K562 (cell line): ENCODE measurements at regions not wholly inside any gene's neighbourhood (a gene's known extent, or its start where the extent isn't known, plus 50 kb on each side); places are given as distances from the start of the nearest gene placed in this dataset.
A peak's percentile ranks its signal among the peaks of the same experiment; 100 is the strongest.

Experiments
- ATAC-seq: fragments of 200-7000 bp; cut with Tn5 transposase; 3 replicates; pipeline ENCODE4 v1.9.1; 2020; ENCODE audit warnings: moderate library complexity
- BruUV-seq: library from RNA; stranded (reverse); fragments of 400-500 nt; replicated peaks from 2 replicates; lab custom pipeline; 2021; lab: Mats Ljungman, UMichigan
- CTCF ChIA-PET: fragments of 300-600 bp; formaldehyde crosslinking; extraction: SDS; loops from one replicate; lab custom pipeline; 2021; ENCODE audit warnings: low intra/inter-chr PET ratio; lab: Yijun Ruan, JAX
- POLR2A ChIA-PET: fragments of 300-600, 350-650 bp; sonication (Branson Sonifier 250); formaldehyde crosslinking; extraction: SDS; loops from one replicate; lab custom pipeline; 2021; ENCODE audit warnings: antibody characterized with exemption, inconsistent platforms; lab: Yijun Ruan, JAX
- DNase-seq, 4 experiments: peaks; one replicate each; pipeline versions ENCODE4 v3.0.0 to v3.0.0-alpha.2; 2011 to 2018; ENCODE audit warnings: low spot score in 3 of 4, mixed read lengths in 3 of 4; ENCODE audit errors: extremely low read depth in 1 of 4
- FAIRE-seq: peaks from 2 replicates; lab custom pipeline; 2011; peaks lifted over from hg19 to GRCh38; lab: Jason Lieb, UNC
- H2AFZ ChIP-seq: 2 replicates; pipeline ENCODE4 v1.6.0; 2011; ENCODE audit warnings: low read depth, low read length, control low read depth, inconsistent platforms
- H3K27ac ChIP-seq: fragments of 200-600 bp; 3 replicates; pipeline ENCODE4 v1.8.0; 2011; ENCODE audit warnings: low read depth, mild to moderate bottlenecking, control low read depth, inconsistent platforms, low read length, moderate library complexity, mixed read lengths; ENCODE audit errors: extremely low read depth
- H3K27me3 ChIP-seq, 2 experiments: fragments of 300-600 bp in 1 of 2; 2 replicates in 1 of 2; 3 replicates in 1 of 2; pipeline versions ENCODE4 v1.6.0 to v1.8.0; 2011; ENCODE audit warnings: inconsistent platforms in 2 of 2, low read length in 2 of 2, mild to moderate bottlenecking in 1 of 2, mixed read lengths in 1 of 2, moderate library complexity in 1 of 2; ENCODE audit not compliant: control insufficient read depth in 2 of 2, insufficient read depth in 2 of 2
- H3K36me3 ChIP-seq: fragments of 300-600 bp; 3 replicates; pipeline ENCODE4 v1.8.0; 2011; ENCODE audit warnings: mild to moderate bottlenecking, low read length, inconsistent platforms; ENCODE audit not compliant: control insufficient read depth, insufficient read depth
- H3K4me1 ChIP-seq, 2 experiments: fragments of 200-600 bp in 1 of 2; replicated peaks in 1 of 2; 2 replicates in 1 of 2; 3 replicates in 1 of 2; pipeline versions ENCODE4 v1.5.1 to v1.8.0; 2011; ENCODE audit warnings: inconsistent platforms in 2 of 2, low read length in 2 of 2, mild to moderate bottlenecking in 1 of 2, mixed read lengths in 1 of 2, moderate library complexity in 1 of 2; ENCODE audit not compliant: control insufficient read depth in 2 of 2, insufficient read depth in 2 of 2
- H3K4me2 ChIP-seq: 2 replicates; pipeline ENCODE4 v1.6.1; 2011; ENCODE audit warnings: low read length, control low read depth, inconsistent platforms, mixed read lengths; ENCODE audit not compliant: insufficient read depth
- H3K4me3 ChIP-seq: fragments of 200-600 bp; sonication (generic), shearing (Covaris generic); 2 replicates; pipeline ENCODE4 v1.5.1; 2016; ENCODE audit warnings: control low read depth, inconsistent platforms
- H3K79me2 ChIP-seq: fragments of 200-600 bp; 3 replicates; pipeline ENCODE4 v1.8.0; 2011; ENCODE audit warnings: low read length, inconsistent platforms; ENCODE audit not compliant: control insufficient read depth, insufficient read depth
- H3K9ac ChIP-seq, 2 experiments: 2 replicates each; pipeline versions ENCODE4 v1.6.0 to v1.6.1; 2011; ENCODE audit warnings: low read depth in 2 of 2, low read length in 2 of 2, control low read depth in 1 of 2, inconsistent platforms in 1 of 2, mild to moderate bottlenecking in 1 of 2, mixed read lengths in 1 of 2; ENCODE audit not compliant: insufficient read depth in 1 of 2
- H3K9me1 ChIP-seq: one replicate; pipeline ENCODE4 v1.6.0; 2011; ENCODE audit warnings: inconsistent platforms, mild to moderate bottlenecking, low read length, moderate library complexity; ENCODE audit not compliant: control insufficient read depth, insufficient read depth
- H3K9me3 ChIP-seq: replicated peaks from 2 replicates; pipeline ENCODE4 v1.5.1; 2011; ENCODE audit warnings: low read depth, low read length, inconsistent platforms; ENCODE audit not compliant: control insufficient read depth, insufficient read depth
- H4K20me1 ChIP-seq: replicated peaks from 2 replicates; pipeline ENCODE4 v1.6.1; 2011; ENCODE audit warnings: low read length, inconsistent platforms, mixed read lengths; ENCODE audit not compliant: control insufficient read depth, insufficient read depth
- CBX8 ChIP-seq: fragments of 200-600 bp; sonication (generic); IDR thresholded peaks from 2 replicates; pipeline ENCODE4 v1.6.1; 2012; ENCODE audit warnings: borderline replicate concordance, mixed run types, low read depth, mild to moderate bottlenecking, moderate library complexity, mixed read lengths, low read length, control low read depth, inconsistent platforms; ENCODE audit not compliant: poor library complexity, severe bottlenecking; ENCODE audit errors: extremely low read depth
- CTCF ChIP-seq, 3 experiments: IDR thresholded peaks in 2 of 3; conservative IDR thresholded peaks in 1 of 3; 2 replicates each; pipeline ENCODE4 v1.5.1; 2011 to 2012; ENCODE audit warnings: low read length in 3 of 3, mild to moderate bottlenecking in 3 of 3, control low read depth in 2 of 3, improper control_type of control experiment in 1 of 3, inconsistent platforms in 1 of 3, low read depth in 1 of 3, mixed read lengths in 1 of 3, moderate library complexity in 1 of 3; ENCODE audit not compliant: insufficient read depth in 2 of 3
- E4F1 ChIP-seq: fragments of 250-450 bp; sonication (Bioruptor Pico); IDR thresholded peaks from 2 replicates; pipeline ENCODE4 v1.5.0; 2021; ENCODE audit warnings: mild to moderate bottlenecking, borderline replicate concordance
- FOXP4 ChIP-seq: sonication (generic); formaldehyde crosslinking; IDR thresholded peaks from 2 replicates; pipeline ENCODE4 v1.8.0; 2022; ENCODE audit warnings: mild to moderate bottlenecking, missing genetic modification reagents, borderline replicate concordance
- GABPB1 ChIP-seq: sonication (generic); formaldehyde crosslinking; IDR thresholded peaks from 2 replicates; pipeline ENCODE4 v1.8.0; 2022; ENCODE audit warnings: mild to moderate bottlenecking, missing genetic modification reagents
- KLF16 ChIP-seq: IDR thresholded peaks from 2 replicates; pipeline ENCODE4 v1.6.1; 2016; ENCODE audit warnings: antibody characterized with exemption
- POLR2G ChIP-seq: fragments of 200-400 bp; formaldehyde crosslinking; IDR thresholded peaks from 2 replicates; pipeline ENCODE4 v1.6.1; 2017; ENCODE audit warnings: low read depth, mild to moderate bottlenecking, antibody characterized with exemption, low read length, moderate library complexity
- RAD21 ChIP-seq, 2 experiments: fragments of 250-450 bp in 1 of 2; fragments of 450-650 bp in 1 of 2; sonication (Bioruptor Pico) in 1 of 2; formaldehyde crosslinking in 1 of 2; IDR thresholded peaks in 1 of 2; conservative IDR thresholded peaks in 1 of 2; 2 replicates each; pipeline versions ENCODE4 v1.4.0 to v1.8.0; 2020 to 2022; ENCODE audit warnings: mild to moderate bottlenecking in 2 of 2, moderate library complexity in 1 of 2
- TAL1 ChIP-seq: fragments of 450-650 bp; IDR thresholded peaks from 2 replicates; pipeline ENCODE4 v1.6.1; 2016; ENCODE audit warnings: mild to moderate bottlenecking
- ZNF24 ChIP-seq: fragments of 450-650 bp; IDR thresholded peaks from 2 replicates; pipeline ENCODE4 v1.6.1; 2016
- ZNF263 ChIP-seq: sonication (generic); formaldehyde crosslinking; IDR thresholded peaks from 2 replicates; pipeline ENCODE4 v1.8.0; 2022; ENCODE audit warnings: mild to moderate bottlenecking, missing genetic modification reagents, borderline replicate concordance
- WGBS: fragments of 100-300 bp; shearing (Covaris generic); methylation state at CpG from one replicate; pipeline ENCODE4 v1.1.6; 2016; ENCODE audit warnings: low coverage, mixed read lengths; ENCODE audit not compliant: insufficient coverage; ENCODE audit errors: missing lambda C conversion rate; 5-methylcytosine and 5-hydroxymethylcytosine counted together
- in situ Hi-C: fragments of 300-500 bp; cut with MboI; formaldehyde crosslinking; loops from 4 replicates; pipeline ENCODE4 v1.15.0; 2018; ENCODE audit warnings: inconsistent platforms, mixed read lengths
- intact Hi-C: fragments of 100-400 bp; cut with micrococcal nuclease; formaldehyde crosslinking; loops from 2 replicates; pipeline ENCODE4 v1.14.2; 2022

- Histone ChIP-seq H3K4me1 (peaks cover 11 to 16% of the 10 kb centered on the region in 2 experiments; a peak in 4 of 5 replicates), H3K27ac (peak overlapping the region; percentile 37; the same call in 2 of the 3 replicates), H2AFZ (no peak overlapping the region), H3K9me1 (no peaks in the 10 kb centered on the region), H3K4me2 (no peak overlapping the region; the same call in 1 of the 2 replicates), H3K27me3 (no peaks in the 10 kb centered on the region), H3K79me2 (peaks cover 93% of the 10 kb centered on the region), H3K9me3 (no peaks in the 10 kb centered on the region), H3K36me3 (peaks cover 75% of the 10 kb centered on the region), H4K20me1 (peaks cover 8% of the 10 kb centered on the region; the same call in 1 of the 2 replicates), H3K9ac (peak overlapping the region in 1 of 2 experiments; percentile 82; a peak in 2 of 4 replicates), H3K4me3 (no peak overlapping the region)
- no TSS peak for BruUV-seq
- POLR2A ChIA-PET: interaction anchor here (0.9 to 1.9 kb wide), 3 partner anchors 9 to 31 kb away, joined by 4 to 5 read pairs (median 4); no protein-coding TSS in a partner anchor
- in situ Hi-C loops: loop anchor here (5.0 kb wide), 2 partner anchors 163 to 243 kb away; no protein-coding TSS in a partner anchor
- peak; percentile 35 for FAIRE-seq
- peak; percentile 67 for ATAC-seq
- intact Hi-C loops: loop anchor here (5.0 to 10.0 kb wide), 2 partner anchors 238 to 406 kb away; no protein-coding TSS in a partner anchor
- peak in 1 of 4 experiments; percentile 42 for DNase-seq
- 31% methylated on average over 17 of the region's 17 CpGs for WGBS
- CTCF ChIA-PET: interaction anchor here (0.8 to 1.6 kb wide), 2 partner anchors 165 to 241 kb away, joined by 3 to 4 read pairs; no protein-coding TSS in a partner anchor
- TF ChIP-seq ZNF263 (CRISPR knock-in tag): no peak
- 0 out of 6 replicates have a peak, but pooled peaks of 1 of the 3 experiments have one; percentile 13 for TF ChIP-seq CTCF (IDR thresholded peaks at IDR 0.05 in 2 of 3, conservative IDR thresholded peaks at IDR 0.05 in 1 of 3; ENCODE audit: insufficient read depth in 2 of 3, low read depth in 1 of 3, low read length in 3 of 3)
- peak; percentile 58 for TF ChIP-seq POLR2G
- TF ChIP-seq GABPB1: 0 out of 2 replicates have a peak, but pooled peaks have one; percentile 18
- TF ChIP-seq KLF16: no peak
- TF ChIP-seq E4F1 (CRISPR knock-in tag): no peak
- TF ChIP-seq CBX8: no peak
- no peak for TF ChIP-seq ZNF24
- peak in 1 of 2 experiments; percentile 47; a peak in 3 of 4 replicates for TF ChIP-seq RAD21 (CRISPR knock-in tag; conservative IDR thresholded peaks at IDR 0.05 in 1 of 2, IDR thresholded peaks at IDR 0.05 in 1 of 2)
- TF ChIP-seq TAL1: no peak
- TF ChIP-seq FOXP4: no peak
Observed at GRCh38 chr19:28468701-28469459, 744.1 kb downstream of the UQCRFS1 start.
